ENCODE measurements at regions not wholly inside any gene's neighbourhood (a gene's known extent, or its start where the extent isn't known, plus 50 kb on each side); places are given as distances from the start of the nearest gene placed in this dataset.
"Not testable (repeated sequence)": the region's sequence is repeated elsewhere in the genome, so short reads cannot be mapped to it uniquely, and the experiment has no call there.

DNA sequence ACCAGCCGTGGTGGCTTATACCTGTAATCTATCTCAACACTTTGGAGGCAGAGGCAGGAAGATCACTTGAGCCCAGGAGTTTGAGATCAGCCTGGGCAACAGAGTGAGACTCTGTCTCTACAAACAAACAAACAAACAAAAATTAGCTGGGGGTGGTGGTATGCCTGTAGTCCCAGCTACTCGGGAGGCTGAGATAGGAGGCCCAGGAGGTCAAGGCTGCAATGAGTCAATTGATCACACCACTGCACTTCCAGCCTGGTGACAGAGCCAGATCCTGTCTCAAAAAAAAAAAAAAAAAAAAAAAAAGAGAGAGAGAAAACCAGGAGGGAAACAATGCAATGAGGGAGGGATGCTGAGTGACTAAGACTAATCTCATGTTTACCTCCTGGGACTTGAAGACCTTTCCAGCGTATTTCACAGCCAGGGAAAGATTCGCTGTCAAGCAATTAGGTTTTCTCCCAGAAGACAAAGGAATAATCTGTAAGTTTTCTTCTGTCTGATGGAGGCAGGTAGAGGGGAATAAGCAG lies 51.1 kb upstream of the MIER3 start:
- DNase-seq = no peak

DNA sequence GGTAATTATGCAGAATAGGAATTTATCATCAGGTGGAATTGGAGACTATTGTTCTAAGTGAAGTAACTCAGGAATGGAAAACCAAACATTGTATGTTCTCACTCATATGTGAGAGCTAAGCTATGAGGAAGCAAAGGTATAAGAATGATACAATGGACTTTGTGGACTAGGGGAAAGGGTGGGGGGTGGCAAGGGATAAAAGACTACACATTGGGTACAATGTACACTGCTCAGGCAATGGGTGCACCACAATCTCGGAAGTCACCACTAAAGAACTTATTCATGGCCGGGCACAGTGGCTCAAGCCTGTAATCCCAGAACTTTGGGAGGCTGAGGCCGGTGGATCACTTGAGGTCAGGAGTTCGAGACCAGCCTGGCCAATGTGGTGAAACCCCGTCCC lies 51.6 kb upstream of the MIER3 start:
- not testable (repeated sequence) for DNase-seq

DNA sequence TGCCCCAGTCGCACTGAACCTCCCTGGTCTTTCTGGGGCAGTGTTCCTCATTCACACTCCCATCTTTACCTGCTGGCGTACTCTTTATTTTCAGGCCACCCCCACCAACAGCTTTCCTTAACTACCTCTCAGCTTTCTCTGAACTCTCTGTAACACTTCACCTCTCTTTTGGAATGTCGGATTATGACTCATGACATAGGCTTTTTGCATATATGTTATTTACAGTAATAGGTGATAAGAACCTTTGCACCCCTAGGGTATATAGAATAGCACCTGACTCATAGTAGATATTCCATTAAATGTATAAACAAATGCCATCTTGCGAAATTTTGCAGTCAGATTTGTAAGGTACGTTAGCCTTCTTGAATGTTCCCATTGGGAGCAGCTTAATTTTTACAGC lies 52.9 kb upstream of the MIER3 start:
- DNase-seq = no peak

DNA sequence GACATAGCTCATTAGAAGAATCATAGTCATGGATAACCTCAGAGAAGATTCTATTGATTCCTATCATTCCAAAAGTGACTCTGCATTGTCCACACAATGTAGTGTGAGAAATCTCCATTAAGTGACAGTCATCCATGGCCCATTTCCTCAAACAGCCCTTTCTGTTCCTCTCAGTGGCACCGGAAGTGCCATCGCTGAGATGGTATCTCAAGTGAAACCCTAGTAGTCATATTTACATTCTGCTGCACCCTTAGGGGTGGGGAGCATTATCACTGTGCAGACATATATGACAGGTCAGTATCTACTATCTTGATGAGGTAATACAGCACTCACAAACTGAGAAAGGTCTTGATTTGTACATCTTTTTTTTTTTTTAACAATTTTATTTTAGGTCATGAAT lies 55.4 kb upstream of the MIER3 start:
- DNase-seq = no peak

DNA sequence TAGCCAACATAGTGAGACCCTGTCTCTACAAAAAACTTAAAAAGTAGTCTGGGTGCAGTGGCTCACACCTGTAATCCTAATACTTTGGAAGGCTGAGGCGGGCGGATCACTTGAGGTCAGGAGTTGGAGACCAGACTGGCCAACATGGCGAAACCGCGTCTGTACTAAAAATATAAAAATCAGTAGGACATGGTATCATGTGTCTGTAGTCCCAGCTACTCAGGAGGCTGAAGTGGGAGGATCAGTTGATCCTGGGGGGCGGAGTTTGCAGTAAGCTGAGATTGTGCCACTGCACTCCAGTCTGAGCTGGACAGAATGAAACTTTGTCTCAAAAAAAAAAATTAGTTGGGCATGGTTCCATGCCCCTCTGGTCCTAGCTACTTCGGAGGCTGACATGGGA lies 57.9 kb upstream of the MIER3 start:
- no peak for DNase-seq

DNA sequence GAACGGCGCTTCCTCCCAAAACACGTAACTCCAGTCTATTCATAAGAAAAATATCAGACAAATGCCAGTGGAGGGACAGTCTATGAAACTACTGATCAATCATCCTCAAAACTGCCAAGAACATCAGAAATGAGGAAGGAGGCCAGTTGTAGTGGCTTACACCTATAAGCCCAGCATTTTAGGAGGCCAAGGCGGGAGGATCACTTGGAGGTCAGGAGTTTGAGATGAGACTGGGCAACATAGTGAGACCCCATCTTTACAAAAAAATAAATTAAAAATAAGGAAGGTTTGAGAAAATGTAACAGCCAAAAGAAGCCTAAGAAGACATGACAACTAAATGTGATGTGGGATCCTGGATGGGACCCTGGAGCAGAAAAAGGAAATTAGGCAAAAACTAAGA lies 58.9 kb upstream of the MIER3 start:
- DNase-seq = no peak

DNA sequence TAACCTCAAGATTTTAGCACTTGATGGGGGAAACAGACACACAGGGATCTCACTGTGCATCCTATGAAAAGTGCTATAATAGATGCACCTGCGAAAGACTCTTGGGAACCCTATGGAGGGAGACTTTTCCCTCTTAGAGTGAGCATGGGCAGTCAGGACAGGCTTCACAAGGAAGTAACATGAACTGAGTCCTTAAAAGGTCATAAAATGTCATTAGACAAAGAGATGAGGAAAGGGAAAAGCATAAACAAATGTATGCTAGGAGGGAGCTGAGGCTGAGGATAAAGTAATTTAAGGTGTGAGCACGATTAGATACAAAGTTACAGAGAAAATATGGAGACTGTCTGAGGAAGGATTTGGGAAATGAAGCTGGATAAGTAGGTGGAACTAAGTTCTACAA lies 60.6 kb upstream of the MIER3 start:
- DNase-seq = no peak

DNA sequence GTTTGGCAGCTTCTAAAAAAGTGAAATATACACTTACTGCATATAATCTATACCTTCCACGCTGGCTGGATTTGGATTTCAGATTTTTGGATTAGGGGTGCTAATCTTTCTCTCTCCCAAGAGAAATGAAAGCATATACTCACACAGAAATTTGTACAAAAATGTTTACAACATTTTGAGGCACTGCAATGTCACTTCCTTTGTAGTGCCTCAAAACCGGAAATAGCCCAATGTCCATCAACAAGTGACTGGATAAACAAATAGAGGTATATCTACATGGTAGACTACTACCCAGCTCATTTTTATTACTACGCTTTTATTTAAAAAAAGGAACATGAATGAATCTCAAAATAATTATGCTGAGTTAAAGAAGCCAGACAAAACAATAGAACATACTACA lies 74.0 kb upstream of the MIER3 start:
- no peak for DNase-seq

DNA sequence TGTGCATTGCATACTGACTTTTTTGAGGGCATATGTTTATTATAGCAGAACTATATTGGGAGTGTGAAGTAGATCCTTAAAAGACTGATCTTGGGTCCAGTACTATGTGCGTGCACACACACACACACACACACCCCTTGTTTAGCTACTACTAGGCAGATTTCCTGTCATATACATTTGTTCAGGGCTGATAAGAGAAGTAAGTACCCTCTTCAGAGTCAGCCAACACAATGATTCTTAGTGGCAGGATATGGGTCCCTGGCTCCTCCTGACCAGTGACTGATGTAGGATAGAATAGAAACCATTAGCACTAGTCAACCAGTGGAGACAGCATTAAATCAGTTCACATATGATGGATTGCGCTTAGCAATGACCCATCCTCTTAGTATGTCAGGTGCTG lies 76.2 kb upstream of the MIER3 start:
- no peak for DNase-seq

DNA sequence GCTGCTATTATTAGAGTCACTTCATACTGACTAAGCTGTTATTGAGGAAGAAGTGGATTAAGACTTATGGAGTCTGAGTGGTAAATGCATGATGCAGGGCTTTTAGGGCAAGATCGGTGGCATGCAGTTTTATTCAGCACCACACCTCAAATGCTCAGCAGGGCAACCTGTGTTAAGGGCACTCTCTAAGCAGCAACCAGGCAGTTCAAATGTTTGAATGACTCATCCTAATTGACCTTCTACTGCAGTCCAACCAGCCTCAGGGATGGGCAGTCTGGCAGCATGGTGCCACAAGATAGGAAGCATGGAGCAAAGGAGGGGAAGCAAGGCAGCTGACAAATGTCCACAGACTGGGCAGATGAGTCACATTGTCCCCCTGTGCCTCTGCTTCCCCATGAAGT lies 80.2 kb upstream of the MIER3 start:
- DNase-seq = peak; percentile 54

DNA sequence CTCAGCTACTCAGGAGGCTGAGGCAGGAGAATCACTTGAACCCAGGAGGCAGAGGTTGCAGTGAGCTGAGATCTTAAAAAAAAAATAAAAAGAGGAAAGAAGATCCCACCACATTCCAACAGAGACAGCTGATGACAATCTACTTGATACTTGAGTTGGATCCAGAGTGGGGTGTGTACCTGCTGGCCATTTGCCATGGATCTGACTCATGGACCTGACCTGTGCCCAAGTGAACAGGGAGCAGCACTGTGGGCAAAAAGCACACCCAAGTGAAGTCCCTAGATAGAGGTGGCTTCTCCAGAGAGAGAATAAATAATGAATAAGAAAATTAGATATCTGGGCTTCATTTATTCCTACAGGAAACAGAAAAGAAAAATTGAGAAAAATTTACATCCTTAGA lies 81.2 kb upstream of the MIER3 start:
- DNase-seq = no peak

DNA sequence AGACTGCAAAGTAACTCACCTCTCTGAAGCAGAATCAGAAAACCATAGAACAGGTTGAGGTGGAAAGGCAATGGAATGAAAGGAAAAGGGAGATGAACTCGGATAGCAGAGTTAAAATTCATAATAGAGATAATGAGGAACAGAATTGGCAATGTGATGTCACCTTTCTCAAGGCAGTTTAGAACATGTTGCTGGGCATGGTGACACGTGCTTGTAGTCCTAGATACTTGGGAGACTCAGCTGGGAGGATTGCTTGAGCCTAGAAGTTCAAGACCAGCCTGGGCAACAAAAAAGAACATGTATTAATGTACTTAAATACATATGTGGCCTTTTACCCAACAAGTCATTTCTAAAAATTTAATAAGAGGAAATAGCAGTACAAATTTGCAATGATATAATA lies 81.6 kb upstream of the MIER3 start:
- no peak for DNase-seq

DNA sequence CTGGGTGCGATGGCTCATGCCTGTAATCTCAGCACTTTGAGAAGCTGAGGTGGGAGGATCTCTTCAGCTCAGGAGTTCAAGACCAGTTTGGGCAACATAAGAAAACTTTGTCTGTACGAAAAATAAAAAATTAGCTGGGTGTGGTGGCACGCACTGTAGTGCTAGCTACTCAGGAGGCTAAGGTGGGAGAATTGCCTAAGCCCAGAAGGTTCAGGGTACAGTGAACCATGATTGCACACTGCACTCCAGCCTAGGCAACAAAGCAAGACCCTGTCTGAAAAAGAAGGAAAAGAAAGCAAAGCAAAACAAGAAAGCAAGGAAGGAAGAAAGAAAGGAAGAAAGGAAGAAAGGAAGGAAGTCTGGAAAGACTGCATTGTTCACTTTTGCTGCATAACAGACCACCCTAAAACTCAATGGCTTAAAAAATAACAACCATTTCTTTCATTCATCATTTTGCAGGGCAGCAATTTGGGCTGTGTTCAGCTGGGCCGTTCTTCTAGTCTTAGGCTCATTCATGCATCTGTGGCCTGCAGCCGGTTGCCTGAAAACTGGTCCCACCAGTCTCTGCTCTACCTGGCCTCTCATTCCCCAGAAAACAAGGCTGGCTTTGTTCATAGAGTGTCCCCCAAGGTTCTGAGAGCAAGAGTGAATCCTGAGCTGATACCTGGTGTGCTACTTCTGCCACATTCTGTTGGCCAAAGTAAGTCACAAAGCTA lies 82.4 kb upstream of the MIER3 start:
- no peak for DNase-seq

DNA sequence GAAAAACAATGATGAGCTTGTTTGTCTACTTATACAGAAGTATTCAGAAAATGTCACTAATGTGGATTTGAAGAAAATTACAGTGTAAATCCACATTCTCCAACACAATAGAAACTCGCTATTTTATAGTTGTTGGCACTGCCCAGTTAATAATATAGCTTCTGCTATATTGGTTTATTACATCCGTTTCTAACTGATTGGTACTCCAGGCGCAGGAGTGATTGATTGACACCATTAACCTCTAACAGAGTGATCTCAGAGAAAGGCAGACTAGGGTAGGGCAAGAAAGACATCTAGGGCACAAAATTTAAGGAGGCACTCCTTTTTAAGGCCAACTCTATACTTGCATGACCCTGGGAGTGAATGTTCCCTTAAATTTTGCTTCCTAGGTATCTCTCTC lies 84.0 kb upstream of the MIER3 start:
- no peak for DNase-seq

DNA sequence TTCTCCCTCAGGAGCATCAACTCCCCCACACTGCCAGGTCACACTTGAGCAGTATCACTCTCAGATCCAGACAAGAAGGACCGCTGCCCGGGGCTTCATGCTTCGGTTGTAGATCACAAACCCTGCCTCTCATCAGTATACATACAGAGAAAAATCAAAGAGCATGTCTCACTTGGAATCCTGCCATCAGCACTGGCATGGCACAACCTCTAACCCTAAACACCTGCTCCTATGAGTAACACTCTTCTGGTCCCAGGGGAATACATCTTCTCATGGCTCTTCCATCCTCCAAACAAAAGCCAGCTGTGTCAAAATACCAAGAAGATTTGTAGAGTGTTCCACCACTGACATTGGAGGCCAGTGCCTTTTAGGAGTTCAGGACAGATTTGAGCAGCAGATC lies 84.8 kb upstream of the MIER3 start:
- DNase-seq = peak; percentile 59

DNA sequence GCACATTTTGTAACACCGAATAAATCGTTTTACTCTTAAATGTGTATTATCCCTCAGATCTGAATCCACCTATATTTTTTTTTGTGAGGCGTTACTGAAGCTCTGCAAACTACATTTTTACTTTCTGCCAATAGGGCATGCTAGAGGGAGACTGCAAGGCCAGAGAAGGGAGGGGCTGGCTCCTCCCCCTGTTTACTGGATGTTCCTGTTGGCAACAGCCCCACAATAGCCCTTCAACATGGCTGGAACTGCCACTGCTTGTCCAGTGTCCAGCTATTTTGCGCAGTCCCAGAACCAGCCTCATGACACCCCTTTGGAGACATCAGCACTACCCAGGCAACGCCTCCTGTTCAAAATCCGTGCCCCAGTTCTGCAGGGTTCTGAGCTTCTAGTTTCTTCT lies 85.4 kb upstream of the MIER3 start:
- DNase-seq = no peak

DNA sequence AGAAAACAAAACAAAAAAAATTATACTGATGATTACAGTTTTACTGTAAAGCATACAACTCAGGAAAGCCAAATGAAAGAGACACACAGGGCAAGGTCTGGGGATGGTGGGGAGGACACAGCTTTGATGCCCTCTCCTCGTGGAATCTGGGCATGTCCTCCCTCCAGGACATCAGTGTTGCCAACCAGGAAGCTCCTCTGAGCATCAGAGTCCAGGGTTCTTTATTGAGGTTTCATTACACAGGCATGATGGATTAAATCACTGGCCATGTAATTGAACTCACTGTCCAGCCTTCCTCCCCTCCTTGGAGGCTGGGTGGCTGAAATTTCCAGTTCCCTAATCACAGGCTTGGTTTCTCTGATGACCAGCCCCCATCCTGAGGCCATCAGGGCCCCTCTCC lies 89.6 kb upstream of the MIER3 start:
- no peak for DNase-seq

DNA sequence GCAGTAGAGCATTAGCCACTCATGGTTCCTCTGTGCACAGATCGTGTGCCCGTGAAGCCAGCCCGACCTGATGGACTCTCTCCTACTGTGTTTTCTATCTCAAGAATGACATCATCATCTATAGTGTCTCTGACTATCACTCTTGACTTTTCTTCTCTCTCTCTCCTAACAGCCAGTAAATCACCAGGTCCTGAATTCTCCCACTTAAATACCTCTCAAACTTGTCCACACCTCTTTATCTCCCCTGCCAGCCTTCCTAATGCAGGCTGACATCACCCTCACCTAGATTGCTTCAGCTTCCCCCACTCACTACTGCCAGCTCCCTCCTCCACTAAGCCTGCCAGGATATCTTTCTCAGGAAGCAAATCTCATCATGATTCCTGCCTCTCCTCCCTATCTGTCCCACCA lies 90.6 kb upstream of the MIER3 start:
- DNase-seq = no peak

DNA sequence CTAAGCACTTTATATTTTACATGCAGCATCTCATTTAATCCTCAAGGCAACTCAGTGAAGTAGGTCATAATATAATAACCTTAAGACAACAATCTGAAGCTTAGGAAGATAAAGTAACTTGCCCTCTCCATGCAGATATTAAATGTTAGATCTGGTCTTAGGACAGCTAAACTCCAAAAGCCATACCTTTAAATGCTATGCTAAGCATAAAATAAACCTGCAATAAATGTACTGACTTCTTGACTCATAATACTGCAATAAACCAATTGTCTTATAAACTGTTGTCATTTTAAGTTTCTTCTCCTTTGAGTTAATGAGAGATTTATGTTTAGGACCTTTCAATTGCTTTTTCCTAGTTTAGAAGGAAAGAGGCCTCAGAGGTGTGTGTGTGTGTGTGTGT lies 102.2 kb upstream of the MIER3 start:
- DNase-seq = no peak

DNA sequence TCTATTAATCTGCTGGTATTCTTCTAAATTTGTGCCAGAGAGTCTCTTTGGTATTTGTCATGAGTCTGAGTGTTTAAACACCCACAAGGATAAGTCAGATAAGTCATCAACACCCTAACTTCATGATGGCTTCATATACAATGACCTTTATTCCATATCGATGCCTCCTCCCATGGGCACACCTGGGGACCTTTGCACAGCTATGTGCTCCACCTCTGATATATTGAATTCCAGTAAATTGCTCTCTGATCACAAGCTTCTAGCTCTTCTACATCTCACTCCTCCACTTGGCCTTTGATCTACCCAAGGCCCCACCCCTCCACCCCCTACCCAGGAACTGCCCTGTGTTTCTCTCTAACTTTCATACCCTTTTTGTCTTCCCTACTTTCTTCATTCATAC lies 102.7 kb upstream of the MIER3 start:
- no peak for DNase-seq

DNA sequence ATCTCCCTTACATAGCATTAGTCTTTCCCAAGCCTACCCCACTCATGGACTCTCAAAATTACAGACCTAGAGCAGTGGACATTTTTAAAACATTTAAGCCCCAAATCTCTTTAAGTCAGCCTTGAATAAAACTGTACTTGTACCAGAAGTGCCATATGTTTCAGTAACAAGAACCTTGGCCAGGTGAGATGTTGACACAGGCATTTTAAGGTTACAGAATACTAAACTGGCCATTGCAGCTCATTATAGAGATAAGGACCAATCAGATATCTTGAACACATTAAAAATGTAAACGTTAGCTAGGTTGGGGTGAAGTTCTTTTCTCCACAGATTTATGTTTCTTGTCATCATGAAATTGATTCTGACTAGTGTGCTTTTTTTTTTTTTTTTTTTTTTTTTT lies 103.8 kb upstream of the MIER3 start:
- no peak for DNase-seq

DNA sequence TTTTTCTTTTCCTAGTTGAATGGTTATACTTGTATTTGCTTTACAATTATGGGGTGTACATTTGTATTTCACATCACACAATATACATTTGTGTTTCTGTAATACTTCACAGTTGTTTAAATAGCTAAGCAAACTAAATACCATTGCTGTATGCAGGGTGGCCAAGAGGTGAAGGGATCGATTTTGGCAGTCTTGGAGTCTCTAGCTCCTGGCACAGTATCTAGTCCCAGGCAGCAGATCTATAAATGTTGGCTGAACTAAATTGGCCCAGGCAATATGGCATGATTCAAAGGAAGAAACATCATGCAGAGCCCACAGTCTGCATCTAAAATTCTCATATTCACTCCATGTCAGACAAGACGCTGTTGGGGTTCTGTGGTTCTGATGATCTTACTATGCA lies 110.1 kb upstream of the GPBP1 start:
- no peak for DNase-seq

DNA sequence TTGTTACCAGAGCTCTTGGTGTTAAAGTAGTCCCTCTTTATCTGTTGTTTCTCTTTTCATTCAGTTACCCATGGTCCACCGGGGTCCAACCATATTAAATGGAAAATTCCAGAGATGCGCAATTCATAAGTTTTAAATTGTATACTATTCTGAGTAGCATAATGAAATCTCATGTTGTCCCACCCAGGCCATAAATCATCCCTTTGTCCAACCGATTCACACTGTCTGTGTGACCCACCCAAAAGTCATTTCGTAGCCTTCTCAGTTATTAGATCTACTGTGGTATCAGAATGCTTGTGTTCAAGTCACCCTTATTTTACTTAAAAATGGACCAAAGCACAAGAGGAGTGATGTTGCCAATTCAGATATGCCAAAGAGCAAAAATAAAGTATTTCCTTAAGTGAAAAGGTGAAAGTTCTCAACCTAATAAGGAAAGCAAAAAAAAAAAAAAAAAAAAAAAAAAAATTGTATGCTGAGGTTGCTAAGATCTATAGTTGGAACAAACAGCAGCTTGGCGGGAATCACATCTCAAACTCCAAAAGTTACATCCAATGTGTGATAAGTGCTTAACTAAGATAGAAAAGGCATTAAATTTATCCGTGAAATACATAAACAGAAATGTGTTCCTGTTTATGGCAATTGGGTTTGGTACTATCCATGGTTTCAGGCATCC lies 106.8 kb upstream of the GPBP1 start:
- no peak for DNase-seq

DNA sequence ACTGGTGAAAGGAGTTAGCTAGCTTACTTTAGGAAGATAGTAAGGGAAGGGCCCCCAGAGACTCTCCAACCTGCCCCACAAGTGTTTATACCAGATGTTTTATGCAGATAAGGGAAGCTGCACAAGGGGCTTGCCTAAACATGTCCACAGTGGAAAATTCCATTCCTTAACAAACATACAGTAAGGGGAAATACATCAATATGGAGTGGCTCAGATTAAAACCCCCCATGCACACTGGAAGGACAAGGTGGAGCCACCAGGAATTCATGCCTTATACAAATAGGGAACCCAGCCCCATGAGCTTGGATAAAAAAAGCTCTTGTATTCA lies 106.3 kb upstream of the GPBP1 start:
- DNase-seq = no peak
